ENCODE measurements at regions not wholly inside any gene's neighbourhood (a gene's known extent, or its start where the extent isn't known, plus 50 kb on each side); places are given as distances from the start of the nearest gene placed in this dataset.

DNA sequence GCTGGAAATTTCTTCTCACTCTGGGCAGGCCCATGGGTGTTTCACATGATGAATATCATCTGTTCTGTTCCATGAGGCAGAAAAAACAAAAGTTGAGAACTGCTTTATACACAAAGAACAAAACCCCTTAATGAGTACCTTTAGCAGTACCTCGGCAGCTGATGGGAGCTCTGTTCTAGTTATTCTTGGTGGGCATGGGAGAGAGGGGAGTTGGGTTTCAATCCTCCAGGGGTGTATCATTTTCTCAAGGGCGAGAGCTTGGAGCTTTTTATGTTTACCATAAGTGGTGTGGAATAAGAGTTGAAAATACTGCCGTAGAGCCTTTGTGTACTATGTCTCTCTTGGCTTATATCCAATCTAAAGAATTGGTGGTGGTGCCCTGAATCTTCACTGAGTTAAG is 103.3 kb upstream of the ZNF608 start:
- ATAC-seq (no peak), DNase-seq (no peak)
- Mint-ChIP-seq H3K27me3 (no peaks in the 10 kb centered on the region), H3K36me3 (no peaks in the 10 kb centered on the region), H3K4me3 (no peak overlapping the region), H3K9me3 (peaks cover 0 to 11% (median 4%) of the 10 kb centered on the region in 11 donors), H3K27ac (no peak overlapping the region), H3K4me1 (no peaks in the 10 kb centered on the region)
- Histone ChIP-seq H3K36me3 (ENCODE audit: control insufficient read depth in 2 of 3, insufficient read depth in 3 of 3, low read length in 3 of 3) (no peaks in the 10 kb centered on the region), H3K27me3 (ENCODE audit: control insufficient read depth in 2 of 2, insufficient read depth in 2 of 2, low read length in 2 of 2) (no peaks in the 10 kb centered on the region), H3K4me1 (ENCODE audit: control insufficient read depth in 2 of 2, insufficient read depth in 2 of 2, low read length in 2 of 2) (no peaks in the 10 kb centered on the region), H3K27ac (ENCODE audit: low read depth, low read length) (no peak overlapping the region), H3K4me3 (ENCODE audit: low read length) (no peak overlapping the region), H3K9me3 (ENCODE audit: control insufficient read depth in 2 of 3, low read length in 3 of 3) (no peaks in the 10 kb centered on the region)
- intact Hi-C loops (cut with micrococcal nuclease), result no loop called here
- POLR2A ChIA-PET, result no interaction called here
- CTCF ChIA-PET, result no interaction called here

DNA sequence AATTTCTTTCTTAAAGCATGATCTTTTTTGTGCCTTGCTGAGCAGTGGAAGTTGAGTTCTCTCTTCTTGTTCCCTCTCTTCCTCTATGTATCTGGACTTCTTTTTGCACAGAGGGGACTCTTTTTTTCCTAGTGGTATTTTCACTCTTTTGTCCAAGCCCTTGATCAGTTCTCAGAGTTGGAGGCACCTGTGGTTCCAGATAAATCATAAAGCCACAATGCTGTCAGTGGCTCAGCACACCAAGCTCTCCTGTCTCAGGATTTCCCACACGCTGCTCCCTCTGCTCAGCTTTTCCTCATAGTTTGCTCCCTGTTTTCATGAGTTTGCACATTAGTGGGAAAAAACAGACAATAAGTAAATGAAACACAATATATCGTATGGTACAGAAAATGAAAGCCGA is 110.3 kb upstream of the ZNF608 start:
- DNase-seq (no peak), ATAC-seq (no peak)
- Mint-ChIP-seq H3K4me1 (no peaks in the 10 kb centered on the region), H3K9me3 (peaks cover 0 to 16% (median 4%) of the 10 kb centered on the region in 11 donors), H3K27ac (no peak overlapping the region), H3K4me3 (no peak overlapping the region), H3K36me3 (no peaks in the 10 kb centered on the region), H3K27me3 (peaks cover 0 to 8% (median 6%) of the 10 kb centered on the region in 5 donors)
- CTCF ChIA-PET, result no interaction called here
- POLR2A ChIA-PET, result no interaction called here
- no peak overlapping the region for H3K4me3 ChIP-seq (ENCODE audit: low read length)
- H3K4me1 ChIP-seq (ENCODE audit: control insufficient read depth in 2 of 2, insufficient read depth in 2 of 2, low read length in 2 of 2), result no peaks in the 10 kb centered on the region
- no peaks in the 10 kb centered on the region for H3K36me3 ChIP-seq (ENCODE audit: control insufficient read depth in 2 of 3, insufficient read depth in 3 of 3, low read length in 3 of 3)
- no peaks in the 10 kb centered on the region for H3K9me3 ChIP-seq (ENCODE audit: control insufficient read depth in 2 of 3, low read length in 3 of 3)
- no peaks in the 10 kb centered on the region for H3K27me3 ChIP-seq (ENCODE audit: control insufficient read depth in 2 of 2, insufficient read depth in 2 of 2, low read length in 2 of 2)
- no peak overlapping the region for H3K27ac ChIP-seq (ENCODE audit: low read depth, low read length)
- intact Hi-C loops (cut with micrococcal nuclease), result no loop called here

DNA sequence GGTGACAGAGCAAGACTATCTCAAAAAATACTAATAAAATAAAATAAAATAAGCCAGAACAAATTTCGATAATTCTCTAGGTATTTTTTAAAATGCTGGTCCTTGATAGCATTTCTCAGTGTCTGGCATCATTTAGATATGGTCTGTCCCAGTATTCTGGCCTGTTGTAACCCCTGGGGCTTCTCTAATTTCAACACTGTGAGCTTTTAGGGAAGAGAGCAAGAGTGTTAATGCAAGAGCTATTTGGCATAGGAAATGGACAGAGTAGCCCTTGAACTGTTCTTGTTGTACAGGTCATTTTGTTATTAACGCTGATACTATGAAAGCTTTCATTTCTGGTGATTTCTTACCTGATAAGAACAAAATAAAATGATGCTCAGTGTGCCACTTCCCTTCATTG is 112.2 kb upstream of the ZNF608 start:
- Histone ChIP-seq H3K4me1 (ENCODE audit: control insufficient read depth in 2 of 2, insufficient read depth in 2 of 2, low read length in 2 of 2) (no peaks in the 10 kb centered on the region), H3K27ac (ENCODE audit: low read depth, low read length) (no peak overlapping the region), H3K36me3 (ENCODE audit: control insufficient read depth in 2 of 3, insufficient read depth in 3 of 3, low read length in 3 of 3) (no peaks in the 10 kb centered on the region), H3K27me3 (ENCODE audit: control insufficient read depth in 2 of 2, insufficient read depth in 2 of 2, low read length in 2 of 2) (no peaks in the 10 kb centered on the region), H3K4me3 (ENCODE audit: low read length) (no peak overlapping the region), H3K9me3 (ENCODE audit: control insufficient read depth in 2 of 3, low read length in 3 of 3) (no peaks in the 10 kb centered on the region)
- no peak overlapping the region for H3K27ac Mint-ChIP-seq
- no peaks in the 10 kb centered on the region for H3K4me1 Mint-ChIP-seq
- ChIA-PET CTCF (no interaction called here), POLR2A (no interaction called here)
- intact Hi-C loops (cut with micrococcal nuclease), result no loop called here
- no peak overlapping the region for H3K4me3 Mint-ChIP-seq
- ATAC-seq, result no peak
- H3K27me3 Mint-ChIP-seq, result peaks cover 0 to 8% (median 7%) of the 10 kb centered on the region in 5 donors
- H3K9me3 Mint-ChIP-seq, result peaks cover 0 to 13% (median 6%) of the 10 kb centered on the region in 11 donors
- H3K36me3 Mint-ChIP-seq, result no peaks in the 10 kb centered on the region
- no peak for DNase-seq

DNA sequence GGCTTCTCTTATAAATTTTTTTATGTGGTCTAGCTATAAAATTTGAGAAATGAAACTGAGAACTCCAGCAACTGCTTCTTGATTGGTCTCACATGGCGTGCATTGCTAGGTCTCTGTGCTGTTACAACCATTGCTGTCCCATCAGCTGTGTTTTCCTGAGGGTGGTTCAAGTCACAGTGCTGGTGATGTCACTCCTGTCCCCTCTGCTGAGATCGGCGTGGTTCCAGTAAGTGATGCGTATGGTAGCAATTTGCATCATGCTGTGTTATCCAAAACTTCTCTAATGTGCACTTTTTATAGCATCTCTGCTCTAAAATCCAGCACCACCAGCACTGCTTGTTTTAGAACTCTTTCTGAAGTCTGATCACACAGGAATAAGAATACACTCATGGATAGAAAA is 112.6 kb upstream of the ZNF608 start:
- Mint-ChIP-seq H3K27ac (no peak overlapping the region), H3K4me3 (no peak overlapping the region), H3K9me3 (peaks cover 0 to 11% (median 6%) of the 10 kb centered on the region in 11 donors), H3K27me3 (peaks cover 0 to 8% (median 7%) of the 10 kb centered on the region in 5 donors), H3K4me1 (no peaks in the 10 kb centered on the region), H3K36me3 (no peaks in the 10 kb centered on the region)
- Histone ChIP-seq H3K4me1 (ENCODE audit: control insufficient read depth in 2 of 2, insufficient read depth in 2 of 2, low read length in 2 of 2) (no peaks in the 10 kb centered on the region), H3K36me3 (ENCODE audit: control insufficient read depth in 2 of 3, insufficient read depth in 3 of 3, low read length in 3 of 3) (no peaks in the 10 kb centered on the region), H3K4me3 (ENCODE audit: low read length) (no peak overlapping the region), H3K27ac (ENCODE audit: low read depth, low read length) (no peak overlapping the region), H3K27me3 (ENCODE audit: control insufficient read depth in 2 of 2, insufficient read depth in 2 of 2, low read length in 2 of 2) (no peaks in the 10 kb centered on the region), H3K9me3 (ENCODE audit: control insufficient read depth in 2 of 3, low read length in 3 of 3) (no peaks in the 10 kb centered on the region)
- CTCF ChIA-PET, result no interaction called here
- DNase-seq (no peak), ATAC-seq (peak; percentile 53)
- POLR2A ChIA-PET, result no interaction called here
- intact Hi-C loops (cut with micrococcal nuclease), result no loop called here

DNA sequence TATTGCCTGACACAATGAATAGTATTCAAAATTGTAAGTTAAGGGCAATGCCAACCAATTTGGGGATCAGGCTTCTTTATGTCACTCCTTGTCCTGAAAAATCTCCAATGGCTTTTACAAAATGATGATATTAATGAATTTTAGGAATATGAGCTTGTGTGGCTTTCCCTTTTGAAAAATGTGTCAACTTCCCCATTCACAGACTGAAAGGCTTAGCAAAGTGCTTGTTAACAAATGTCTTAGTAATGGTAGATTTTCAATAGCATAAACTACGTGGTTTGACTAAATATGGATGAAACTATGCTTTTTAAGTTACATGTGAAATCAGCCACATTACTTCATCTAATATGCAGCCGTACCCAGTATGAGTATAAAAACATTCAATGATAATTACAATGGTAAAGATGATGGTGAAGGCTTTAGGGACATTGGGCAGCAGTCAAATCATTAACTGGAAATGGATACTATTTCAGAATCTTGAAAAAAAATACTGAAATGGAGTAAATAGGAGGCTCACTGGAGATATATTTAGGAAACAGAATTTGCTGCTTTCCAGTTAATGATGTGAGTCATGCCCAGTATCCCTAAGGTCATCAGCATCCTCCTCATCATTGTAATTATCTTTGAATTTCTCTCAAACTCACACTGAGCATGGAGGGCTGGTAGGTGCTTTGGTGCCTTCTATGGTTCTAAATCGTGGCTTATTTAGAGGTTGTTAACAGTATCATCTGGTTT is 113.3 kb upstream of the ZNF608 start:
- Mint-ChIP-seq H3K27ac (no peak overlapping the region), H3K4me1 (no peaks in the 10 kb centered on the region), H3K36me3 (no peaks in the 10 kb centered on the region), H3K9me3 (peaks cover 0 to 15% (median 6%) of the 10 kb centered on the region in 11 donors), H3K4me3 (no peak overlapping the region), H3K27me3 (peaks cover 0 to 8% (median 7%) of the 10 kb centered on the region in 5 donors)
- ChIA-PET POLR2A (no interaction called here), CTCF (no interaction called here)
- Histone ChIP-seq H3K27ac (ENCODE audit: low read depth, low read length) (no peak overlapping the region), H3K4me3 (ENCODE audit: low read length) (no peak overlapping the region), H3K27me3 (ENCODE audit: control insufficient read depth in 2 of 2, insufficient read depth in 2 of 2, low read length in 2 of 2) (no peaks in the 10 kb centered on the region), H3K36me3 (ENCODE audit: control insufficient read depth in 2 of 3, insufficient read depth in 3 of 3, low read length in 3 of 3) (no peaks in the 10 kb centered on the region), H3K4me1 (ENCODE audit: control insufficient read depth in 2 of 2, insufficient read depth in 2 of 2, low read length in 2 of 2) (no peaks in the 10 kb centered on the region), H3K9me3 (ENCODE audit: control insufficient read depth in 2 of 3, low read length in 3 of 3) (no peaks in the 10 kb centered on the region)
- ATAC-seq (no peak), DNase-seq (no peak)
- intact Hi-C loops (cut with micrococcal nuclease), result no loop called here

DNA sequence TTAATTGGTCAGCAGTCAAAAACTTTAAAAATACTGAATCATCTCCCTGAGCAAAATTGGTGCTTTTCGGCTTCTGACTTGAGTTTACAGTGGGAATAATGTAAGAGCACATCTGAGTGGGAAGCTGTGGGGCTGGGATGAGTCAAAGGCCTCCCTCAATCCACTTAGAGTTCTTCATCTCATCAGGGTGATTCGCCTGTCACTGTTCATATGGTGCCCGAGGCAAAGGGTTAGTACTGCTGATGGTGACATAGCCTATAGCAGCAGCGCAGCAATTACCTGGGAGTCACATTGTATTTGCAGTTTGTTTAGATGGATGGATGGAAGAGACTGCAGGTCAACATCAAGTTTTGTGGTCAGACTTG is 113.8 kb upstream of the ZNF608 start:
- no peaks in the 10 kb centered on the region for H3K36me3 Mint-ChIP-seq
- H3K4me1 ChIP-seq (ENCODE audit: control insufficient read depth in 2 of 2, insufficient read depth in 2 of 2, low read length in 2 of 2), result no peaks in the 10 kb centered on the region
- ChIA-PET CTCF (no interaction called here), POLR2A (no interaction called here)
- H3K27me3 Mint-ChIP-seq, result peaks cover 0 to 8% (median 7%) of the 10 kb centered on the region in 5 donors
- no peak for ATAC-seq
- H3K27ac ChIP-seq (ENCODE audit: low read depth, low read length), result no peak overlapping the region
- H3K4me3 Mint-ChIP-seq, result no peak overlapping the region
- DNase-seq, result no peak
- intact Hi-C loops (cut with micrococcal nuclease), result no loop called here
- H3K36me3 ChIP-seq (ENCODE audit: control insufficient read depth in 2 of 3, insufficient read depth in 3 of 3, low read length in 3 of 3), result no peaks in the 10 kb centered on the region
- H3K27me3 ChIP-seq (ENCODE audit: control insufficient read depth in 2 of 2, insufficient read depth in 2 of 2, low read length in 2 of 2), result no peaks in the 10 kb centered on the region
- H3K9me3 ChIP-seq (ENCODE audit: control insufficient read depth in 2 of 3, low read length in 3 of 3), result no peaks in the 10 kb centered on the region
- peaks cover 0 to 2% (median 0%) of the 10 kb centered on the region in 7 donors for H3K4me1 Mint-ChIP-seq
- H3K4me3 ChIP-seq (ENCODE audit: low read length), result no peak overlapping the region
- H3K27ac Mint-ChIP-seq, result no peak overlapping the region
- H3K9me3 Mint-ChIP-seq, result peaks cover 0 to 14% (median 6%) of the 10 kb centered on the region in 11 donors

DNA sequence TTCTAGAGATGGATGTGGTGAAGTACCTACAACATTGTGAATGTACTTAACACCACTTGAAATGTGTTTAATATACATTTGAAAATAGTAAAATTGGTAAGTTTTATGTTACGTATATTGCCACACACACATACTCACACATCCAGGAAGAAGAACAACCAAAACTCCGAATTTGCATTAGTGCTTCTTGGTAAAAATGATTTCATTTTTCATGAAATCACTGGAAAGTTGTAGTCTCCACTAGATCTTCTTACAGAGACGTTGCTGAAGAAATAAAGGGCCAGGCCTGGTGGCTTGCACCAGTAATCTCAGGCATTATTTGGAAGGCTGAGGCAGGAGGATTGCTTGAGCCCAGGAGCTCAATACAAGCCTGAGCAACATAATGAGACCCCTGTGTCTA is 118.6 kb upstream of the ZNF608 start:
- Histone ChIP-seq H3K27ac (ENCODE audit: low read depth, low read length) (no peak overlapping the region), H3K36me3 (ENCODE audit: control insufficient read depth in 2 of 3, insufficient read depth in 3 of 3, low read length in 3 of 3) (no peaks in the 10 kb centered on the region), H3K27me3 (ENCODE audit: control insufficient read depth in 2 of 2, insufficient read depth in 2 of 2, low read length in 2 of 2) (no peaks in the 10 kb centered on the region), H3K4me1 (ENCODE audit: control insufficient read depth in 2 of 2, insufficient read depth in 2 of 2, low read length in 2 of 2) (no peaks in the 10 kb centered on the region), H3K9me3 (ENCODE audit: control insufficient read depth in 2 of 3, low read length in 3 of 3) (no peaks in the 10 kb centered on the region), H3K4me3 (ENCODE audit: low read length) (no peak overlapping the region)
- peaks cover 0 to 6% (median 3%) of the 10 kb centered on the region in 5 donors for H3K27me3 Mint-ChIP-seq
- CTCF ChIA-PET, result no interaction called here
- peaks cover 0 to 25% (median 7%) of the 10 kb centered on the region in 11 donors for H3K9me3 Mint-ChIP-seq
- intact Hi-C loops (cut with micrococcal nuclease), result no loop called here
- no peaks in the 10 kb centered on the region for H3K36me3 Mint-ChIP-seq
- H3K4me1 Mint-ChIP-seq, result peaks cover 0 to 26% (median 7%) of the 10 kb centered on the region in 7 donors
- DNase-seq, result no peak
- H3K4me3 Mint-ChIP-seq, result no peak overlapping the region
- POLR2A ChIA-PET, result no interaction called here
- ATAC-seq, result no peak
- no peak overlapping the region for H3K27ac Mint-ChIP-seq

Data from naive thymus-derived CD4-positive, alpha-beta T cell (primary cell).